Liver (tissue), 8 donors: ENCODE measurements at regions not wholly inside any gene's neighbourhood (a gene's known extent, or its start where the extent isn't known, plus 50 kb on each side); places are given as distances from the start of the nearest gene placed in this dataset.

ENCODE experiments used
- DNase-seq: peaks from one replicate; pipeline ENCODE4 v3.0.0-alpha.2; 2017; ENCODE audit warnings: low spot score
- H3K27ac ChIP-seq, 2 donors: one replicate each; pipeline ENCODE4 v1.7.0; 2013; ENCODE audit warnings: inconsistent platforms in 2 of 2, low read length in 2 of 2, control low read depth in 1 of 2, low read depth in 1 of 2, mild to moderate bottlenecking in 1 of 2
- H3K27me3 ChIP-seq, 4 donors: one replicate each; pipeline versions ENCODE4 v1.6.1 to v1.7.0; 2013; ENCODE audit warnings: low read length in 3 of 4, inconsistent platforms in 1 of 4, mild to moderate bottlenecking in 1 of 4, moderate library complexity in 1 of 4; ENCODE audit not compliant: control insufficient read depth in 4 of 4, insufficient read depth in 4 of 4
- H3K36me3 ChIP-seq, 4 donors: one replicate each; pipeline versions ENCODE4 v1.6.1 to v1.7.0; 2013; ENCODE audit warnings: low read length in 3 of 4, mild to moderate bottlenecking in 3 of 4, low read depth in 1 of 4, moderate library complexity in 1 of 4; ENCODE audit not compliant: control insufficient read depth in 4 of 4, insufficient read depth in 3 of 4
- H3K4me1 ChIP-seq, 4 donors: one replicate each; pipeline versions ENCODE4 v1.6.1 to v1.7.0; 2013; ENCODE audit warnings: low read length in 3 of 4, mild to moderate bottlenecking in 3 of 4, moderate library complexity in 1 of 4; ENCODE audit not compliant: control insufficient read depth in 4 of 4, insufficient read depth in 4 of 4
- H3K4me3 ChIP-seq, 3 donors: one replicate each; pipeline versions ENCODE4 v1.6.1 to v1.7.0; 2013; ENCODE audit warnings: low read length in 3 of 3, control low read depth in 1 of 3, low read depth in 1 of 3, mild to moderate bottlenecking in 1 of 3
- H3K9ac ChIP-seq, 2 donors: one replicate each; pipeline ENCODE4 v1.7.0; 2013; ENCODE audit warnings: low read length in 2 of 2, mild to moderate bottlenecking in 2 of 2, moderate library complexity in 2 of 2, control low read depth in 1 of 2, low read depth in 1 of 2
- H3K9me3 ChIP-seq, 4 donors: one replicate each; pipeline versions ENCODE4 v1.6.1 to v1.7.0; 2013; ENCODE audit warnings: low read length in 3 of 4; ENCODE audit not compliant: control insufficient read depth in 4 of 4
- FOXA1 ChIP-seq: IDR thresholded peaks from 2 replicates; pipeline ENCODE4 v1.6.1; 2016; ENCODE audit warnings: antibody characterized with exemption
- FOXA2 ChIP-seq: IDR thresholded peaks from 2 replicates; pipeline ENCODE4 v1.6.1; 2016; ENCODE audit warnings: antibody characterized with exemption
- GABPA ChIP-seq, 2 donors: IDR thresholded peaks in 1 of 2; conservative IDR thresholded peaks in 1 of 2; 2 replicates each; pipeline ENCODE4 v1.6.1; 2016; ENCODE audit warnings: antibody characterized with exemption in 2 of 2, mild to moderate bottlenecking in 1 of 2, moderate library complexity in 1 of 2
- HNF4A ChIP-seq, 2 donors: conservative IDR thresholded peaks; 2 replicates each; pipeline ENCODE4 v1.6.1; 2016; ENCODE audit warnings: antibody characterized with exemption in 2 of 2, mild to moderate bottlenecking in 2 of 2
- JUND ChIP-seq, 2 donors: IDR thresholded peaks; 2 replicates each; pipeline ENCODE4 v1.6.1; 2016; ENCODE audit warnings: antibody characterized with exemption in 2 of 2
- NR2F2 ChIP-seq: IDR thresholded peaks from 2 replicates; pipeline ENCODE4 v1.6.1; 2016; ENCODE audit warnings: antibody characterized with exemption
- RXRA ChIP-seq, 2 donors: IDR thresholded peaks; 2 replicates each; pipeline ENCODE4 v1.6.1; 2017 to 2018; ENCODE audit warnings: antibody characterized with exemption in 2 of 2, mild to moderate bottlenecking in 1 of 2
- SP1 ChIP-seq: IDR thresholded peaks from 2 replicates; pipeline ENCODE4 v1.6.1; 2018; ENCODE audit warnings: antibody characterized with exemption, mild to moderate bottlenecking
- YY1 ChIP-seq: IDR thresholded peaks from 2 replicates; pipeline ENCODE4 v1.6.1; 2016; ENCODE audit warnings: antibody characterized with exemption, mild to moderate bottlenecking
- WGBS: extraction: QIAGEN DNeasy Blood & Tissue Kit; methylation state at CpG from one replicate; pipeline ENCODE4 v1.1.7; 2013; 5-methylcytosine and 5-hydroxymethylcytosine counted together
- TF ChIP-seq, protein P1 (sequence below): IDR thresholded peaks from 2 replicates; pipeline ENCODE4 v1.6.1; 2016; ENCODE audit warnings: antibody characterized with exemption
- TF ChIP-seq, protein P2 (sequence below): IDR thresholded peaks from 2 replicates; pipeline ENCODE4 v1.6.1; 2016; ENCODE audit warnings: antibody characterized with exemption
- TF ChIP-seq, protein P3 (sequence below): IDR thresholded peaks from 2 replicates; pipeline ENCODE4 v1.6.1; 2016; ENCODE audit warnings: antibody characterized with exemption
- TF ChIP-seq, protein P4 (sequence below): fragments of 150-350 bp; IDR thresholded peaks from 2 replicates; pipeline ENCODE4 v1.5.1; 2017; ENCODE audit warnings: improper control_type of control experiment, low read depth, low read length; ENCODE audit not compliant: missing input control
- donor health status: healthy.
- donor health status: healthy.
- donor health status: healthy.
- donor health status: healthy.
- donor health status: healthy.

DNA sequence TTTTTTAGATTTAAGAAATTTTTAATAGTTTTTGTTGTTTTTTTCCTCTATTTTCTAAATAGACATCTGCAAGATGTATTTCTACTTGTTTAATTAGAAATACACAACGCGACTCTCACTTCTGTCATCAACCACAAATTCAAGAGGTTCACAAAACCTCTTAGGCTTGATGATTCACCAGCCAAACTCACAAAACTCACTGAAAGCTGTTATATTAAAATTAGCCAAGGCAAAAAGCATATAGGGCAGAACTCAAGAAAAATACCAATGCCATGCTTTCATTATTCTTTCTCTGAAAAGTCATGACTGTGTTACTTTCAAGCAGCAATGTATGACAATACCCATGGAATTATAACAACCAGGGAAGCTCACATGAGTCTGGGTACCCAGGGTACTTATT, 487.0 kb upstream of the RGS18 start (continued):
- TF ChIP-seq, protein P1, sequence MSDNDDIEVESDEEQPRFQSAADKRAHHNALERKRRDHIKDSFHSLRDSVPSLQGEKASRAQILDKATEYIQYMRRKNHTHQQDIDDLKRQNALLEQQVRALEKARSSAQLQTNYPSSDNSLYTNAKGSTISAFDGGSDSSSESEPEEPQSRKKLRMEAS, result no peak
- TF ChIP-seq JUND (IDR thresholded peaks at IDR 0.05), result no peak

DNA sequence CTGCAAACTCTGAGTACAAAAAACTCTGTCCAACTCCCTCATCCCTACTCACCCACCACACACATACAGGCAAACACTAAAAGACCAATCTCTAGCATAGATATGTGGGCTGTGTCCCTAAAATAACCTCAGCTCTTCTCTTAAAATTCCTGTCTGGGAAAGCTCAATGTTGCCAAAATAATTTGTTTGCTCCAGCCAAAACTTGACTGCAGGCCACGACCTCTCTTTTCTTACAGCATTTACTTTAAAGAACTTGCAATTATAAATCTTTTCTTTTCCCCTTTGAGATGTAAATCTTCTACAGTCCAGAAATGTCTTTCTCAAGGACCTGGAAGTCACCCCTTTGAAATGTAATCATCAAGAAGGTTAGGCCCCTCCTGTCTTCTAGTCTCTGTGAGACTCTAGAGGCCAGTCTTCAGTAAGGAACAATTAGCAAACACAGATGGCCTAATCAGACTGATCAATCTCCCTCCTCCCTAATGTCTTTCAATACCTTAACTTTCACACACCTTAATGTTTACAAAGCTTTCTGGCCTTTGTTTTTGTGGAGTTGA, 483.6 kb upstream of the RGS18 start:
- Histone ChIP-seq H3K9ac (no peak overlapping the region), H3K4me3 (no peak overlapping the region), H3K4me1 (no peaks in the 10 kb centered on the region), H3K27me3 (no peaks in the 10 kb centered on the region), H3K27ac (no peak overlapping the region), H3K9me3 (peaks cover 0 to 2% (median 0%) of the 10 kb centered on the region in 4 donors), H3K36me3 (no peaks in the 10 kb centered on the region)
- TF ChIP-seq NR2F2 (no peak), RXRA (IDR thresholded peaks at IDR 0.05) (no peak)
- DNase-seq, result no peak
- WGBS, result 25% methylated on average over 1 of the region's 1 CpG

DNA sequence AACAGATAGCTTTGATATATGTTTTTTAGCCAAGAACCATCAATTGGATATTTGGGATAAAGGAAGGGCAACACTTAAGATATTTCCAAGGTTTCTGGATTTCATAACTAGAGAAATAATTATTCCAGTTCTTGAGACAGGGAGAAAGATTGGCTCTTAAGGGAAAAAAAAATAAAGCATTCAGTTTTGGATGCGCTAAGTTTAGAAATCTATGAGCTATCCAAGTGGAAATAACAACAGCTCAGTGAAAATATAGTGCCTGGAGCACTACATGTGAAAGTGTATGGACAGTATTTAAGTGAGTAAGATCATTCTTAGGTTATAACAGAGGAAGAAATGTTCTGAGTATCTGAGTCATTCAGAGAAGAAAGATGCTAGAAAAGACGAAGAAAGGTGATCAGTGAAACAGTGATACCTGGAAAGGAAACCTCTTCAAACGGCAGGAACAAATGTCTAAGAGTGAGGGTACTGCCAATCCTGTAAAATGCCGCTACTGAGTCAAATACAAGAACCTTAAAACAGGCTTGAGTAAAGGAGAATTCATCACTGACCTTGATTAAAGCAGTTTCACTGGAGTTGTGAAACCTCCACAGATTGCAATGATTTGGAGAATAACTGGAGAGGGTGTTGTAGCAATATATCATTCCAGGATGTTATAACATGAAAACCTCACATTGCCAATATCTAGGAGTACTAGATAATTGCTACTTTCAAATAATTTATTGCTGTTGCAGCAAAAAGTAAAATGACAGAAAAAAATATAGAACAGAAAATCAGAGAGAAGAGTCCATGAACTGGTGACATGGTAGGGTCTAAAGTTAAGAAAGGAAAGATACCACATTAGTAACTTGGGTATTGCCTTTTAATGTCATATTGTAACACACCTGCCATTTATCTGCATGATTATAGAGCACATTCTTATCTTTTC, 482.1 kb upstream of the RGS18 start:
- H3K9ac ChIP-seq, result no peak overlapping the region

More for the DNA sequence above, 482.1 kb upstream of the RGS18 start:
- H3K27ac ChIP-seq, result no peak overlapping the region
- H3K4me1 ChIP-seq, result no peaks in the 10 kb centered on the region
- H3K36me3 ChIP-seq, result no peaks in the 10 kb centered on the region
- no peak for DNase-seq
- WGBS, result 60% methylated on average over 4 of the region's 4 CpGs
- H3K4me3 ChIP-seq, result no peak overlapping the region
- H3K9me3 ChIP-seq, result peaks cover 0 to 2% (median 0%) of the 10 kb centered on the region in 4 donors
- TF ChIP-seq HNF4A (conservative IDR thresholded peaks at IDR 0.05) (no peak), FOXA1 (no peak), FOXA2 (no peak), SP1 (no peak), NR2F2 (no peak), GABPA (IDR thresholded peaks at IDR 0.05 in 1 of 2, conservative IDR thresholded peaks at IDR 0.05 in 1 of 2) (no peak), YY1 (no peak)
- TF ChIP-seq, protein P2, sequence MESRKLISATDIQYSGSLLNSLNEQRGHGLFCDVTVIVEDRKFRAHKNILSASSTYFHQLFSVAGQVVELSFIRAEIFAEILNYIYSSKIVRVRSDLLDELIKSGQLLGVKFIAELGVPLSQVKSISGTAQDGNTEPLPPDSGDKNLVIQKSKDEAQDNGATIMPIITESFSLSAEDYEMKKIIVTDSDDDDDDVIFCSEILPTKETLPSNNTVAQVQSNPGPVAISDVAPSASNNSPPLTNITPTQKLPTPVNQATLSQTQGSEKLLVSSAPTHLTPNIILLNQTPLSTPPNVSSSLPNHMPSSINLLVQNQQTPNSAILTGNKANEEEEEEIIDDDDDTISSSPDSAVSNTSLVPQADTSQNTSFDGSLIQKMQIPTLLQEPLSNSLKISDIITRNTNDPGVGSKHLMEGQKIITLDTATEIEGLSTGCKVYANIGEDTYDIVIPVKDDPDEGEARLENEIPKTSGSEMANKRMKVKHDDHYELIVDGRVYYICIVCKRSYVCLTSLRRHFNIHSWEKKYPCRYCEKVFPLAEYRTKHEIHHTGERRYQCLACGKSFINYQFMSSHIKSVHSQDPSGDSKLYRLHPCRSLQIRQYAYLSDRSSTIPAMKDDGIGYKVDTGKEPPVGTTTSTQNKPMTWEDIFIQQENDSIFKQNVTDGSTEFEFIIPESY, result no peak
- TF ChIP-seq, protein P3, sequence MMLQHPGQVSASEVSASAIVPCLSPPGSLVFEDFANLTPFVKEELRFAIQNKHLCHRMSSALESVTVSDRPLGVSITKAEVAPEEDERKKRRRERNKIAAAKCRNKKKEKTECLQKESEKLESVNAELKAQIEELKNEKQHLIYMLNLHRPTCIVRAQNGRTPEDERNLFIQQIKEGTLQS, result no peak
- TF ChIP-seq, protein P1, result no peak
- TF ChIP-seq, protein P4, sequence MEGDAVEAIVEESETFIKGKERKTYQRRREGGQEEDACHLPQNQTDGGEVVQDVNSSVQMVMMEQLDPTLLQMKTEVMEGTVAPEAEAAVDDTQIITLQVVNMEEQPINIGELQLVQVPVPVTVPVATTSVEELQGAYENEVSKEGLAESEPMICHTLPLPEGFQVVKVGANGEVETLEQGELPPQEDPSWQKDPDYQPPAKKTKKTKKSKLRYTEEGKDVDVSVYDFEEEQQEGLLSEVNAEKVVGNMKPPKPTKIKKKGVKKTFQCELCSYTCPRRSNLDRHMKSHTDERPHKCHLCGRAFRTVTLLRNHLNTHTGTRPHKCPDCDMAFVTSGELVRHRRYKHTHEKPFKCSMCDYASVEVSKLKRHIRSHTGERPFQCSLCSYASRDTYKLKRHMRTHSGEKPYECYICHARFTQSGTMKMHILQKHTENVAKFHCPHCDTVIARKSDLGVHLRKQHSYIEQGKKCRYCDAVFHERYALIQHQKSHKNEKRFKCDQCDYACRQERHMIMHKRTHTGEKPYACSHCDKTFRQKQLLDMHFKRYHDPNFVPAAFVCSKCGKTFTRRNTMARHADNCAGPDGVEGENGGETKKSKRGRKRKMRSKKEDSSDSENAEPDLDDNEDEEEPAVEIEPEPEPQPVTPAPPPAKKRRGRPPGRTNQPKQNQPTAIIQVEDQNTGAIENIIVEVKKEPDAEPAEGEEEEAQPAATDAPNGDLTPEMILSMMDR, result no peak
- no peaks in the 10 kb centered on the region for H3K27me3 ChIP-seq
